ENCODE measurements at regions not wholly inside any gene's neighbourhood (a gene's known extent, or its start where the extent isn't known, plus 50 kb on each side); places are given as distances from the start of the nearest gene placed in this dataset.

DNA sequence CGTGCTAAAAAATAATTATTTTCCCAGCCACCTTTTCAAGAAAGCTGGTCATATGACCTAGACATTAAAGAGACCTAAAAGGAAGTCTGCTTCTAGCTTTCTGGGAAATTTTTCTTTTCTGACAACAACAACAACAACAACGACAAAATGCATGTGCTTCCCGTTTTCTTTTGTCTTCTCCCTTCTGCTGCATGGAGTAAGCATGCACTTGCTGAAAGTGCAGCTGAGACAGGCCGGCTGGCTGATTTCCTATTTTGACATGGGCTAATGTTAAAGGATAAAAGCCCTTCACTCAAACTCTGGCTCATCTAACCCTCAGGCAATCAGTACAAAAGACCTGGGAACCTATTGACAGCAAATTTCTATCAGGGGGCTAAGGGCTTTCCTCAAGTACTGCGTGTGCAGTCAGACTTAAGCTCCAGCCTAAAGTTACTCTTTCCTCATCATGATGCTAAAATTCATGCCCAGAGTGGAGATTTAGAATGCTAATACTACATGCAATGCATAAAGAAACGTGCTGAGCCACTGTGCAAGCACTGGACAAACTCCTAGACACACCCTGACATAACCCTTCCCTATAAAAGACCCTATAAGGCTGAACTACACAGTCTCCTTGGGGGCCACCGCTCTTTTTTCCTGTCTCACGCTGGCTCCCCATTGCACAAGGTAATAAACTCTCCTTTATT, 811.1 kb downstream of the UQCRFS1 start:
- TF ChIP-seq CTCF (IDR thresholded peaks at IDR 0.05), result no peak
- no peak for TF ChIP-seq POLR2AphosphoS5 (IDR thresholded peaks at IDR 0.05)
- no peak for TF ChIP-seq EP300 (IDR thresholded peaks at IDR 0.05)

Data from sigmoid colon (tissue), 4 donors.